Fibroblast of lung (primary cell): ENCODE measurements at regions not wholly inside any gene's neighbourhood (a gene's known extent, or its start where the extent isn't known, plus 50 kb on each side); places are given as distances from the start of the nearest gene placed in this dataset.

Experiments
- DNase-seq, 2 donors: peaks; one replicate each; pipeline versions ENCODE4 v3.0.0 to v3.0.0-alpha.2; 2010; ENCODE audit warnings: low read depth in 2 of 2
- H2AFZ ChIP-seq: 2 replicates; pipeline ENCODE4 v1.5.1; 2012; ENCODE audit warnings: low read length, control low read depth, inconsistent platforms
- H3K27ac ChIP-seq: 2 replicates; pipeline ENCODE4 v1.5.1; 2011; ENCODE audit warnings: low read length, control low read depth; ENCODE audit not compliant: insufficient read depth
- H3K27me3 ChIP-seq: 2 replicates; pipeline ENCODE4 v1.5.1; 2011; ENCODE audit warnings: mild to moderate bottlenecking, low read length; ENCODE audit not compliant: control insufficient read depth, insufficient read depth
- H3K36me3 ChIP-seq: 2 replicates; pipeline ENCODE4 v1.5.1; 2011; ENCODE audit warnings: low read length; ENCODE audit not compliant: control insufficient read depth, insufficient read depth
- H3K4me1 ChIP-seq: 2 replicates; pipeline ENCODE4 v1.5.1; 2011; ENCODE audit warnings: low read length; ENCODE audit not compliant: control insufficient read depth, insufficient read depth; ENCODE audit errors: extremely low read depth
- H3K4me2 ChIP-seq: 2 replicates; pipeline ENCODE4 v1.5.1; 2011; ENCODE audit warnings: low read length, control low read depth; ENCODE audit not compliant: insufficient read depth; ENCODE audit errors: extremely low read depth
- H3K4me3 ChIP-seq, 4 experiments: fragments of 200-600 bp in 1 of 4; sonication (generic) in 1 of 4; replicated peaks in 1 of 4; 2 replicates each; pipeline ENCODE4 v1.5.1; 2011 to 2016; ENCODE audit warnings: low read length in 4 of 4, low read depth in 3 of 4, mild to moderate bottlenecking in 3 of 4, control low read depth in 2 of 4, inconsistent platforms in 1 of 4, mixed read lengths in 1 of 4; ENCODE audit not compliant: insufficient read depth in 1 of 4; ENCODE audit errors: control extremely low read depth in 1 of 4
- H3K79me2 ChIP-seq: 2 replicates; pipeline ENCODE4 v1.5.1; 2012; ENCODE audit warnings: mild to moderate bottlenecking, low read length, inconsistent platforms; ENCODE audit not compliant: control insufficient read depth, insufficient read depth
- H3K9ac ChIP-seq: 2 replicates; pipeline ENCODE4 v1.5.1; 2011; ENCODE audit warnings: mild to moderate bottlenecking, low read length, control low read depth; ENCODE audit not compliant: insufficient read depth
- H3K9me3 ChIP-seq: 2 replicates; pipeline ENCODE4 v1.5.1; 2012; ENCODE audit warnings: low read depth, low read length; ENCODE audit not compliant: control insufficient read depth, insufficient read depth
- H4K20me1 ChIP-seq: 2 replicates; pipeline ENCODE4 v1.5.1; 2011; ENCODE audit warnings: low read length; ENCODE audit not compliant: control insufficient read depth, insufficient read depth; ENCODE audit errors: extremely low read depth
- EZH2 ChIP-seq: IDR thresholded peaks from 2 replicates; pipeline ENCODE4 v1.5.1; 2012; ENCODE audit warnings: low read length, control low read depth, mild to moderate bottlenecking; ENCODE audit errors: missing control alignments
- TF ChIP-seq, protein P1 (sequence below), 2 donors: IDR thresholded peaks in 1 of 2; conservative IDR thresholded peaks in 1 of 2; 1 replicate in 1 of 2; 2 replicates in 1 of 2; pipeline ENCODE4 v1.5.1; 2011 to 2012; ENCODE audit warnings: low read length in 2 of 2, control low read depth in 1 of 2, inconsistent platforms in 1 of 2, low read depth in 1 of 2, mild to moderate bottlenecking in 1 of 2

DNA sequence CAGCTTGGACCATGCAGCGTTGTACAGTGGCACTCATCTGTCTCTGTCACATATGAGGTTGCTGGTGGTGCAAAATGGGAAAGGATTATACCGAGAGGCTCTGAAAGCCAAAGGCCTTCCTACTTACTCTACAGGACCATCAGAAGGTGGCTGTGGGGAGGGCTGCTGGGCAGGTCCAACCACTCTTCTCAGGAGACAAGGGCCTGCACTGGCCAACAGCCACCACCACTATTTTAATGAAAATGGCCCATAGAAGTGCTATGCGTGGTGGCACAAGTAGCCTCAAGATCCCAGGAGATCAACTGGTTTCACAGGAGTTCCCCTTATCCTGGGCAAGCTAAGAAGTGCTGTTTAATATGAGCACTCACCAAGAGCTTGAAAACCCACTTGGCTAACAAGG is 52.3 kb downstream of the MRPL57 start:
- Histone ChIP-seq H3K36me3 (no peaks in the 10 kb centered on the region), H3K27ac (no peak overlapping the region), H2AFZ (no peak overlapping the region), H4K20me1 (no peaks in the 10 kb centered on the region), H3K9me3 (no peaks in the 10 kb centered on the region), H3K9ac (no peak overlapping the region), H3K27me3 (peaks cover 2% of the 10 kb centered on the region), H3K79me2 (no peaks in the 10 kb centered on the region), H3K4me1 (no peaks in the 10 kb centered on the region), H3K4me2 (no peak overlapping the region), H3K4me3 (no peak overlapping the region)
- no peak for DNase-seq
- TF ChIP-seq, protein P1, sequence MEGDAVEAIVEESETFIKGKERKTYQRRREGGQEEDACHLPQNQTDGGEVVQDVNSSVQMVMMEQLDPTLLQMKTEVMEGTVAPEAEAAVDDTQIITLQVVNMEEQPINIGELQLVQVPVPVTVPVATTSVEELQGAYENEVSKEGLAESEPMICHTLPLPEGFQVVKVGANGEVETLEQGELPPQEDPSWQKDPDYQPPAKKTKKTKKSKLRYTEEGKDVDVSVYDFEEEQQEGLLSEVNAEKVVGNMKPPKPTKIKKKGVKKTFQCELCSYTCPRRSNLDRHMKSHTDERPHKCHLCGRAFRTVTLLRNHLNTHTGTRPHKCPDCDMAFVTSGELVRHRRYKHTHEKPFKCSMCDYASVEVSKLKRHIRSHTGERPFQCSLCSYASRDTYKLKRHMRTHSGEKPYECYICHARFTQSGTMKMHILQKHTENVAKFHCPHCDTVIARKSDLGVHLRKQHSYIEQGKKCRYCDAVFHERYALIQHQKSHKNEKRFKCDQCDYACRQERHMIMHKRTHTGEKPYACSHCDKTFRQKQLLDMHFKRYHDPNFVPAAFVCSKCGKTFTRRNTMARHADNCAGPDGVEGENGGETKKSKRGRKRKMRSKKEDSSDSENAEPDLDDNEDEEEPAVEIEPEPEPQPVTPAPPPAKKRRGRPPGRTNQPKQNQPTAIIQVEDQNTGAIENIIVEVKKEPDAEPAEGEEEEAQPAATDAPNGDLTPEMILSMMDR (conservative IDR thresholded peaks at IDR 0.05 in 1 of 2, IDR thresholded peaks at IDR 0.05 in 1 of 2; ENCODE audit: low read depth in 1 of 2, low read length in 2 of 2) = no peak
- no peak for TF ChIP-seq EZH2

DNA sequence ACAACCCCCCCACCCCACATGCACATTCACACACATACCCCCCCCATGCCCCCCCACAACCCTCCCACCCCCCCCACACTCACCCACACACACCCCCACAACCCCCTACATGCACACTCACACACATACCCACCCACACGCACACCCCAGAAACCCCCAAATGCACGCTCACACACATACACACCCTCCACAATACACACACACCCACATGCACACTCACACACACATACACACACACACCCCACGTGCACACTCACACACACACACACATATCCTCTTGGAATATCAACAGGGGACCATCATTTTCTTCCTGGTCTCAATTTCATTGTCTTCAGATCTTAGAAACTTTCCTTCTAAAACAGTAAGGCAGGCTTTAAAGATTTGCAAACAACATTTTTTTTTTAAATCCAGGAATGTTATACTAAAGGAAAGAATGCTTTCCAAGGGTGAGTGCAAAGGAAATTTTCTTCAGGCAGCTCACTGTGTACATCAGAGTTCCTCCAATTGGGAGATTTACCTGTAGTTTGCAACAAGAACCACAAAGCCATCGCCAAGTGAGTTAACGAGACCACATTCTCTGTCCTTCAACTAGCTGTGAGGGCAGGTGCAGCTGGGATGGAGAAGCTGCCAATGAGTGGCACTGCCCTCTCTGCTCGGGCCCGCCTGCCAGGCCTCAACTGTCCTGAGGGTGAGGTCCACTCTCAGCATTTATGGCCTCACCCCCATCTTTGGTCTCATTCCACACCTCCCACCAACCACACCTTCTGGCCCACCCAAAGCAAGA is 53.0 kb downstream of the MRPL57 start:
- no peak overlapping the region for H3K9ac ChIP-seq
- TF ChIP-seq, protein P1 (conservative IDR thresholded peaks at IDR 0.05 in 1 of 2, IDR thresholded peaks at IDR 0.05 in 1 of 2; ENCODE audit: low read depth in 1 of 2, low read length in 2 of 2) = no peak
- TF ChIP-seq EZH2 = no peak
- no peak overlapping the region for H2AFZ ChIP-seq
- H3K4me1 ChIP-seq = no peaks in the 10 kb centered on the region
- no peaks in the 10 kb centered on the region for H3K9me3 ChIP-seq
- peaks cover 2% of the 10 kb centered on the region for H3K27me3 ChIP-seq
- no peaks in the 10 kb centered on the region for H4K20me1 ChIP-seq
- no peak overlapping the region for H3K4me2 ChIP-seq
- no peaks in the 10 kb centered on the region for H3K79me2 ChIP-seq
- H3K4me3 ChIP-seq = no peak overlapping the region
- DNase-seq = no peak
- no peaks in the 10 kb centered on the region for H3K36me3 ChIP-seq
- H3K27ac ChIP-seq = no peak overlapping the region

DNA sequence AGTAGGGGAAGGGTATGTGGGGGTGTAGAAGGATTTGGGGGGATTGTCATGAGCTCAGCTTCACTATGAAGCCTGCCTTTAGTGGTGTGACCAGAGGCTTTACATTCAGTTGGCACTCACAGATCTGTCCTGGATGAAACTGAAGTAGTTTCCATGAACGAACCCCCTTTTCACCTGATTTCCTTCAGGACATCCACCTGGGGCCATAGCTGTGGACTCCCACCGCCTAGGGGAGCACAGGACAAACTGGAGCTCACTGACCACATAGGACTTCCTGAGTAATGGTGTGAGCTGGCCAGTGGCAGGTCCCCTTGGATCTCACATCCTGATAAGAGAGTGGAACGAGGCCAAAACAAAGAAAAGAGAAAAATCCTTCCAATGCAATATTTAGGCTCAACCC is 54.1 kb downstream of the MRPL57 start:
- Histone ChIP-seq H3K27me3 (peaks cover 6% of the 10 kb centered on the region), H3K79me2 (no peaks in the 10 kb centered on the region), H3K9ac (no peak overlapping the region), H3K4me1 (no peaks in the 10 kb centered on the region), H3K9me3 (no peaks in the 10 kb centered on the region), H3K4me3 (no peak overlapping the region), H3K27ac (no peak overlapping the region), H4K20me1 (no peaks in the 10 kb centered on the region), H3K4me2 (no peak overlapping the region), H3K36me3 (no peaks in the 10 kb centered on the region), H2AFZ (no peak overlapping the region)
- DNase-seq = no peak
- TF ChIP-seq EZH2 = no peak
- TF ChIP-seq, protein P1 (conservative IDR thresholded peaks at IDR 0.05 in 1 of 2, IDR thresholded peaks at IDR 0.05 in 1 of 2; ENCODE audit: low read depth in 1 of 2, low read length in 2 of 2) = no peak
